Kidney (tissue), 13 donors: ENCODE measurements at regions not wholly inside any gene's neighbourhood (a gene's known extent, or its start where the extent isn't known, plus 50 kb on each side); places are given as distances from the start of the nearest gene placed in this dataset.

ENCODE experiments used
- DNase-seq, 5 donors: peaks; one replicate each; pipeline ENCODE4 v3.0.0-alpha.2; 2013 to 2020
- FAIRE-seq: peaks from 2 replicates; lab custom pipeline; 2012; peaks lifted over from hg19 to GRCh38; lab: Jason Lieb, UNC
- H3K27ac ChIP-seq, 2 donors: one replicate each; pipeline ENCODE4 v1.7.0; 2013; ENCODE audit warnings: low read depth in 2 of 2, low read length in 2 of 2, inconsistent platforms in 1 of 2
- H3K27me3 ChIP-seq: one replicate; pipeline ENCODE4 v1.7.1; 2013; ENCODE audit warnings: low read length, inconsistent platforms; ENCODE audit not compliant: control insufficient read depth, insufficient read depth
- H3K36me3 ChIP-seq, 3 donors: one replicate each; pipeline versions ENCODE4 v1.7.0 to v1.7.1; 2013; ENCODE audit warnings: low read length in 3 of 3, control low read depth in 1 of 3, inconsistent platforms in 1 of 3; ENCODE audit not compliant: insufficient read depth in 3 of 3, control insufficient read depth in 2 of 3
- H3K4me1 ChIP-seq, 3 donors: one replicate each; pipeline versions ENCODE4 v1.7.0 to v1.7.1; 2013; ENCODE audit warnings: low read length in 3 of 3, inconsistent platforms in 1 of 3, low read depth in 1 of 3; ENCODE audit not compliant: control insufficient read depth in 2 of 3, insufficient read depth in 2 of 3
- H3K4me3 ChIP-seq, 3 donors: one replicate each; pipeline versions ENCODE4 v1.7.0 to v1.8.1; 2013; ENCODE audit warnings: low read length in 3 of 3, control low read depth in 1 of 3, inconsistent platforms in 1 of 3
- H3K9ac ChIP-seq, 3 donors: one replicate each; pipeline versions ENCODE4 v1.7.0 to v1.7.1; 2013; ENCODE audit warnings: low read length in 3 of 3, control low read depth in 1 of 3, inconsistent platforms in 1 of 3
- H3K9me3 ChIP-seq, 3 donors: one replicate each; pipeline versions ENCODE4 v1.7.0 to v1.7.1; 2013; ENCODE audit warnings: low read length in 3 of 3, control low read depth in 1 of 3, inconsistent platforms in 1 of 3; ENCODE audit not compliant: control insufficient read depth in 2 of 3, insufficient read depth in 1 of 3
- CTCF ChIP-seq: IDR thresholded peaks from 3 replicates; pipeline ENCODE4 v1.5.1; 2012; ENCODE audit warnings: mild to moderate bottlenecking, moderate library complexity, borderline replicate concordance; ENCODE audit not compliant: insufficient read depth; ENCODE audit errors: extremely low read depth
- intact Hi-C: fragments of 100-400 bp; cut with DNase I; formaldehyde crosslinking; loops from one replicate; pipeline ENCODE4 v1.11.1; 2022
- donor health status: control.
- donor health status: control.
- donor health status: control.
- donor health status: control.
- donor health status: control.
- donor health status: DM: yes; HTN: yes; CAD: no.
- donor health status: Normal renal cell carcinoma (clear cell type).

GRCh38 chr22:49128874-49129273, 698.8 kb downstream of the BRD1 start:
- FAIRE-seq (no peak), DNase-seq (no peak)
- no peak overlapping the region for H3K9ac ChIP-seq
- no peaks in the 10 kb centered on the region for H3K9me3 ChIP-seq
- H3K4me3 ChIP-seq, result no peak overlapping the region
- H3K36me3 ChIP-seq, result no peaks in the 10 kb centered on the region
- H3K27me3 ChIP-seq, result no peaks in the 10 kb centered on the region
- intact Hi-C loops, result no loop called here
- no peak for TF ChIP-seq CTCF
- no peaks in the 10 kb centered on the region for H3K4me1 ChIP-seq
- no peak overlapping the region for H3K27ac ChIP-seq

GRCh38 chr22:49124608-49125007, 703.1 kb downstream of the BRD1 start:
- FAIRE-seq, result no peak
- no peaks in the 10 kb centered on the region for H3K36me3 ChIP-seq
- intact Hi-C loops, result no loop called here

GRCh38 chr22:49123621-49124192, 704.0 kb downstream of the BRD1 start:
- Histone ChIP-seq H3K4me3 (no peak overlapping the region), H3K9me3 (no peaks in the 10 kb centered on the region), H3K36me3 (no peaks in the 10 kb centered on the region), H3K4me1 (no peaks in the 10 kb centered on the region), H3K27ac (no peak overlapping the region), H3K9ac (no peak overlapping the region), H3K27me3 (no peaks in the 10 kb centered on the region)
- DNase-seq (no peak), FAIRE-seq (no peak)
- intact Hi-C loops, result no loop called here
- no peak for TF ChIP-seq CTCF

More at GRCh38 chr22:49124608-49125007, 703.1 kb downstream of the BRD1 start:
- Histone ChIP-seq H3K27ac (no peak overlapping the region), H3K9ac (no peak overlapping the region), H3K4me1 (no peaks in the 10 kb centered on the region), H3K4me3 (no peak overlapping the region), H3K9me3 (no peaks in the 10 kb centered on the region), H3K27me3 (no peaks in the 10 kb centered on the region)
- no peak for TF ChIP-seq CTCF
- DNase-seq, result peak in 1 of 5 donors; percentile 23

- no peak for TF ChIP-seq CTCF
- no peak for FAIRE-seq
- no peak overlapping the region for H3K9ac ChIP-seq
These were observed 708.1 kb downstream of the BRD1 start for GRCh38 chr22:49119551-49119952.

More at GRCh38 chr22:49119551-49119952, 708.1 kb downstream of the BRD1 start:
- Histone ChIP-seq H3K4me1 (no peaks in the 10 kb centered on the region), H3K36me3 (no peaks in the 10 kb centered on the region), H3K27ac (no peak overlapping the region), H3K9me3 (no peaks in the 10 kb centered on the region), H3K4me3 (no peak overlapping the region), H3K27me3 (no peaks in the 10 kb centered on the region)
- intact Hi-C loops, result no loop called here
- DNase-seq, result no peak
